Stimulated activated CD4-positive, alpha-beta T cell treated with anti-CD3 and anti-CD28 coated beads, Interleukin-4, amount 100 ng/mL, for 48 hours (primary cell): ENCODE measurements at regions not wholly inside any gene's neighbourhood (a gene's known extent, or its start where the extent isn't known, plus 50 kb on each side); places are given as distances from the start of the nearest gene placed in this dataset.

ENCODE experiments used
- DNase-seq, 2 donors: peaks; one replicate each; pipeline ENCODE4 v3.0.0-alpha.2; 2020; ENCODE audit warnings: low read depth in 2 of 2

DNA sequence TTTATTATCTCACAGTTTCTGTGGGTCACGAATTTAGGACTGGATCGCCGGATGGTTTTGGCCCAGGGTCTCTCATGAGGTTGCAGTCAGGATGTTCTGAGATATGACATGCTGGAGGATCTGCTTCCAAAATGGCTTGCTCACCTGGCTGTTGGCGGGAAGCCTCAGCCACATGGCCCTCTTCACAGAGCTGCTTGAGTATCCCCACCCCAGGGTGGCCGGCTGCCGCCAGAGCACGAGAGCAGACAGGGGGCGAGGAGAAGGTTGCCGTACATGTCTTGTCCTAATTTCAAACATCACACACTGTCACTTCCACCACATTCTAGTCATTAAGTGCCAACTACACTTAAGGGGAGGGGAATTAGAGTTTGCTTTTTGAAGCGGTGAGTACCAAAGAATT, 365.8 kb downstream of the FGFR2 start:
- no peak for DNase-seq

DNA sequence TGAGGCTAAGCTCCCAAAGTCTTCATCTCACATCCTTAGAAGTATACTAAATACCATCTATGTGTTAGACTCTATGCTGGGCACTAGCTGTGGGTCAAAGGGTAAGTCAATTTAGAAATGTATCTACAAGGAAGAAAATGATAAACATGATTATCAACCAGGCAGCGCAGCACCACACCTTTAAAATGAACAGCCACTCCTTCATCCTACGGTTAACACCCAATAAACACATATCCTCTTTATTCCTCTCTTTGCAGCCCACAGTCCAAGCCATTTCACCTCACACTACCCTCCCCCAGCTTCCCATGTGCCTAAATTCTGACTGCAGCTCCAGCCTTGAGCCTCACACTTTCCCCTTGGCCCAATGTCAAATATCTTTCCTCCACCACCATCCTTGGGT, 362.6 kb downstream of the FGFR2 start:
- DNase-seq: no peak

DNA sequence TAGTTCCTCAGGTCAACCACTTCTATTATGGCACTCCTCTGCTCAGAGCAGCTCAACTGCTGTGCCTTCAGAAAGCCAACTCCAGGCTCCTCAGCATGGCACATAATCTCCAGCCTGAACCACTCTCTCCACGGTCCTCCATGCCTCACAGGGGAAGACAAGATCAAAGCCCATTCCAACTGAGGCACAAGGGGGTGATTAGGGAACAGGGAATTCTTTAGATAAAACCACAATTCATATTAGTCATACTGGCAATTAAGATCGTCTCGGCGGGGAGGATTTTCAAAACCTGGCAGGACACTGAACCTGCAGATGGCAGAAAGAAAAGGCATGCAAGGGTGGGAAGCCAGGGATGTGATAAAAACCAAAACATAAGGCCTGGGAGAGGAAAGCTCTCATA, 361.6 kb downstream of the FGFR2 start:
- DNase-seq: no peak

DNA sequence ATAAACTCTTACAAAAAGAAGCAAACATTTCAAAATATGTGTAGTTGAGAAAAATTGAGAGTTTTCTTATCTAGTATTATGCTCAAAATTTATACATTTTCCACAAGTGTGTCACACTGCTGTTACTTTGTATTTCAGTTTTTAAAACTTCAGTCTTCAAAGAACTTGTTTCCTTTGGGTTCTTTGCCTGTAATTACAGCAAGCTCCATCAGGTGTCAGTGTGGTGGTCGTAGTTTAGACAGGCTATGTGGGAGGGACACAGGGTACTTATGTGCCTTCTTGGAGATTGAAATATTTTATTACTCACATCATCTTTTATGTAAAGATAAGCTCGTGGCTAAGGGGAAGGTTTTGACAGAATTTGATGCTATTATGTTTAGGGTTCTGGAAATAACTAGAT, 360.5 kb downstream of the FGFR2 start:
- DNase-seq: no peak

DNA sequence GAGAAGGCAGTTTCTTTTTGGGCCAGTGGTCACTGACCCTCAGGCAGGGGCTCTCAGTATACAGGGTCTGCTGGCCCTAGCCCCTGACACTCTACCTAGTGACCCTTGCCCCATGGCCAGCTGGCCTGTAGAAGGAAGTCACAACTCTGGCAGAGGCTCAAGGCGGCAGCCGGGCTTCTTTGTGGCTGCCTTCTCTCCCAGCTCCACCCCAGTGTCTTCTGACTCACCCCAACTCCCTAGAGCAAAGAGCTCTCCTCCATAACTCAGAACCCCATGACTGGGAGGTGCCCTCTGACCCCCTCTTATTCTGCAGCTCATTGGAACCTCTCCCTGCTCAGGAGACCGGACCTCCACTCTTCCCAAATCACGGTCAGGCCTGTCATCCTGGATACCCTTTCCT, 358.2 kb downstream of the FGFR2 start:
- DNase-seq: no peak

DNA sequence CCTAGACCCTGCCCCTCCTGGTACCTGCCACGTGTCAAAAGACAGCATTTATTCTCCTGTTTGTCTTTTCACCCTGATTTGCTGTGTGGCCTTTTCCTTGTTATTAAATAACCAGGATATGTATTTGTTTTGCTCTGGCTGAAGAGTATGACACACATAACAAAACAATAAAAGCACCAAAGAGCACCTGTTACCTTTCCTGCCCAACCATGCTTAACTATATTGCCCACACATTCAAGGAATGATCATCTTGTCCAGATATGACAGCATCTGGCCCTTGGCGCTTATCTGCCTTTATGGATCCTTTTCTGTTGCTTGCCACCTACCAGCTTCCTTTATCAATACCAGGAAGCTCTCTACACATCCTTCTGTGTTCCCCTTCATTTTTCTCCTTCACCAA, 357.7 kb downstream of the FGFR2 start:
- no peak for DNase-seq

DNA sequence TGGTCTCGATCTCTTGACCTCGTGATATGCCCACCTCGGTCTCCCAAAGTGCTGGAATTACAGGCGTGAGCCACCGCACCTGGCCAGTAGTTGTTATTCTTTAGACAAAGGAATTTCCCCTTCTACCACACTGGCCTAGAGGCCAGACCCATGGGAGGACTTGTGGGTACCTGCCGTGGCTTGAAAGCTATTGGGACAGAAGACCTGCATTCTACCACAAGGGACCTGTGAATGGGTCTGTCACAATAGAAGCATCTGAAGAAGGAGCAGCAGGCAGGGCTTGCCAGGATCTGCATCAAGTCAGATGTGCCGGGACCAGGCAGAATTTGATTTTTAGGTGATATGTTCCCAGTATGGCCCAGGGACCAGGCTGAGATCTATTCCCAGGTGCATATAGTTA, 356.9 kb downstream of the FGFR2 start:
- DNase-seq: no peak

DNA sequence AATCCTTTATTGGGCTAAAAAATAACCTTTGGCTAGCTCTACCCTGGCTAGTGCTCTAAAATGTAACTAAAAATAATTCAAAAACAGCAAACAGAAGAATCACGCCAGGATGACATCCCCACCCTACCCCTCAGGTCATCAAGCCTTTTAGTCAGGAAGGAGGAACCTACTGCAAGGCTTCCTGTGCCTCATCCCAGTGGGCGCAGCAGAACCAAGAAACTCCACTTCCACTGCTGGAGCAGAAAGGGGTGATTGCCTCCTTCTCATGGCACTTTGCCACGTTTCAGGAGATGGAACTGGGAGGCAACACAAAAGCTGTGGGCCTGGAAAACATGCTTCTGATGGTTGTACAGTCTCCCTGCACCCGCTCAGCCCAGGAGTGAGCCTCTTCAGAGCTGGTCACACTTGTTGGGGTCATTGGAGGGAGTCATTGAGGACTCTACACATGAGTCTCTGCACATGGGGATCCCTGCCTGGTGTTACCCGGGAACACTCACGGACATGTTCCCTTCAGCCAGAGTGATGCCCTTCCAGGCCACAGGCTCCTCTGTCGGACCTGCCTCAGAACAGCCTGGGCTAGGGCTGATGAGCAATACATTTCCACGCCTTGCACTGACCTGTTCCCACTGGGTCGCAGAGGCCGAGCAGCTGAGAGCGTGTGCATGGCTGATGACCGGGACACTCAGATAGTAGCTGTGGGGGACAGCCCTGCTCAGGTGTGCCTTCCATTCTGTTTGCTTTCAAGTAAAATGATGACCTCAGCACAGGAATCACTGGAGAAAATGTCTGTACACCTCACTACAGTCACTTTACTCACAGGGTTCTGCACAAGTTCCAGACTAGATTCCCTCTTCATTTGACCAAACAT, 355.3 kb downstream of the FGFR2 start:
- DNase-seq: no peak

DNA sequence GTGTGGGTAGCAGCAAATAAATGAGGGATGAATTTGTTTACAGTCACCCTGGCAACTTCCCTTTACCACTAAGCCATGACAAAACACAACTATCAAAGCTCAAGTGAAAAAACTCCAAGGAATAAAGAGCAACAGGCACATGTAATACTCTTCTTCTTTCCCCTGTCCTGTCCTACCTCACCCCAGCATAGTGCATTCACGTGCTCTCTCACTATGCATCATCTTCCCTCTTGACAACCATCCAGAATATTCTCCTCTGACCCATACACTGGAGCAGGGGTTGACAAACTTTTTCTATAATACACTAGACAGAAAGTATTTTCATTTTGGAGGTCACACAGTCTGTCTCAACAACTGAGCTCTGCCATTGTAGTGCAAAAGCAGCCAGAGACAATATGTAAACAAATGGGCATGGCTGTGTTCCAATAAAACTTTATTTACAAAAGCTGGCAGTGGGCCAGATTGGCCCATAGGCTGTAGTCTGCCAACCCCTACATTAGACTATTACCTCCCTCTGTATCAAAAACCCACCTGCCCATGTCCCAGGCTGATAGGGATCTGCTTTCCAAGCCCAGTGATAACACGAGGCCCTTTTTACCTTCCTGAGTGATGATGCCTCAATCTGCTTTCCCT, 354.5 kb downstream of the FGFR2 start:
- DNase-seq: no peak

DNA sequence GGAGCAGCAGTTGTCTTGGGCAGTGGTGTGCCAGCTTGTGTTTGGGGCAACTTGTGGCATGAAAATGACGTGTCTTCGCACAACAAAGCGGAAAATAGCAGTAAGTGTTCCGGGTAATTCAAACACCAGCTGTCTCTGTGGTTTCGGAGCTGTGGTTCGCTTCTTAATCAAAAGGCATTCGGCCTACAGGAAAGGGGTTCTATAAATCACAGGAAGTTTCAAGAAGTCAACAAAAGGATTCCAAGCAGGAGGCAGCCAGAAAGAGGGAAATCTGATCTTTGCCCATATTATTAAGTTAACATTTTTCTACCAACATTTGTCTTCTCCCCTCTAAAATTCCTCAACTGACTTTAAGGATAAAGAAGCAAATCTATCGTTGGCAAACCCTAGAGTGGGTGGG, 353.4 kb downstream of the FGFR2 start:
- no peak for DNase-seq

DNA sequence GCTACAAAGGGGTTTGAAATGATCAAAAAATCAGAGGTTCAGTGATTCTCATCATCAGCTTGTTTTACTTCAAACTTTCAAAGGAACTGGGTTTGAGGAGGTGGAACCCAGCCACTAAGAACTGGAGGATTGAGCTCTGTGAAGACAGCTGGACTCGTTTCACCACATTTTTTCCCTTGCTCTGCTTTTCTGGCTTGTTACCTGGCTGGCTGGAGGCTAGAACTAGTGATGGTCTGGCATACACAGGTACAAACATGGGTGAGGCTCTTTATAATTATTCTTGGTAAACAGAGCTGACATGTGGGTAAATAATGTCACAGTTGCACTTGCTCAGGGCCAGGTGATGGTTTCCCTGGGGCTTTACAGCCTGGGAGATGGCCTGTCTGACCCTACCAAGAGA, 352.5 kb downstream of the FGFR2 start:
- DNase-seq: no peak

DNA sequence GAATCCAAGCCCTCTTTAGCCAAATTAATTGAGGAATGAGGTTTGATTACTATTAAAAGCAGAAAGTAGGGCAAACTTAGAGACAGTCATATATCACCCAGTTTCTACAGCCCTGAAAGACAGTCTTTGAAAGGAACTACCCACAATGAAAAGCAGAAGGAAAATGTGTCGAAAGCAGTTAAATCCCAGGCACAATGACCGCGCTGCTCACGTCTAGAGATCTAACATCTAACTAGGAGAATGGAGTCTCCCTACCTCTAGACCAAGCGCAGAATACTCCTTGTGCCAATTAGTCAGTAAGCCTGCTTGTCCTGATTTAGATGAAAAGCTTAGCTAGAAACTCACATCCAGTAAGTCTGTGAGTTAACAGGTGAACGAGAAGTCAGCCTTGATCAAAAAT, 350.0 kb downstream of the FGFR2 start:
- DNase-seq: no peak

DNA sequence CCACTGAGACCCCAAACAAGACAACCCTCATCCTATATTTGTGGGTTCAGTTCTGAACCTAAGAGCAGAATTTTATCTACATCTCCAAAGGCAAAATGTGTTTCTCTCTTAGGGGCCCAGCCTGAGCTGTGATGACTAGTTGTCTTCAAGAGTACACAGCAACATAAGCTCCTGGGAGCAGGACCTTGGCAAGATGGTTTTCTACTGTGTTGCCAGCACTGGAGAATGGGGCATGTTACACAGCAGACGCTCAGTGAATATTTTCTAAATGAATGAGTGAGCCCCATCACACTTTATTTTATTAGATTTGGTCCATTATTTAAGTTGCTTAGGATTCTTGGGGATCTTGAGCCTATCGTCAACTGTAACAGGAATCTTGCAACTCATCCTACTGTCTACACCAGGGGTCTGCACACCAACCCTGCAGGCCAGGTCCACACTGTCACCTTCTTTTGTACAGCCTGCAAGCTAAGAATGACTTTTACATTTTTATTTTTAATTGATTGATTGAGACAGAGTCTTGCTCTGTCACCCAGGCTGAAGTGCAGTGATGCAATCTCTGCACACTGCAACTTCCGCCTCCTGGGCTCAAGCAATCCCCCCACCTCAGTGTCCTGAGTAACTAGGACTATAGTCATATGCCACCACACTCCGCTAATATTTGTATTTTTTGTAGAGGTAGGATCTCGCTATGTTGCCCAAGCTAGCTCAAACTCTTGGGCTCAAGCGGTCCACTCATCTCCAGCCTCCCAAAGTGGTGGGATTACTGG, 347.1 kb downstream of the FGFR2 start:
- DNase-seq: no peak

DNA sequence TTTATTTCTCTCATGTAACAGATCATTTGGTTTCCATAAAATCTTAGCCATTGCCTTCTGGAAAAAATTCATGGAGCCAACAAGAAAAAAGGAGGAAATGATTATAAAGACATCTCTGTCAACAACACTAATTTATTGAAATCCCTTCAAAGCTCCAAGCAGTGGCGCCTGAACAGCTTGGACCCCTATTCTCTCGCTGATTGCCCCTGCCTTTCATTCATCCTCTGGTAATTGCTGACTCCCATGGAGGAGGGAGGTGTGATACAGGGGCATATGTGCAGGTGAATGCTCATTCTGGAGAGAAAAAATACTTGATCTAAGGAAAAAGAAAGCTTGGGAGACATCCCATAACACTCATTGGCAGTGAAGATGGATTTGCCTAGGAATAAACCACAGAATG, 345.5 kb downstream of the FGFR2 start:
- no peak for DNase-seq

DNA sequence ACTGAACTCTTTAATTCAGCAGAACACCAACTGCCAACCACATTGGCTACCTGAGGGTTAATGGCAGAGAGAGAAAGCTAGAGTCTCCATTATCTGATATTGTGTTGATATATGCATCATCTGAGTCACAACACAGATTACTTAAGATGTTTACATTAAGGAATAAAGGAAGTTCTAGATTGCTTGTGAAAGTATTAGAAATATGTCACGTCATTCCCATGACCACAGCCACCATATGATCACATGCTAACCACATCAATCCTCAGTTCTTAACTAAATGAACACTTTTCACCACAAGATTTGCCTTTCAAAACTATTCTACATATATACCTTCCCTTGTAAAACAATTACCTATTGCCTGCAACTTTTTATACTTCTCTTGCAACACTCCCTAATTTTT, 337.9 kb downstream of the FGFR2 start:
- DNase-seq: no peak

DNA sequence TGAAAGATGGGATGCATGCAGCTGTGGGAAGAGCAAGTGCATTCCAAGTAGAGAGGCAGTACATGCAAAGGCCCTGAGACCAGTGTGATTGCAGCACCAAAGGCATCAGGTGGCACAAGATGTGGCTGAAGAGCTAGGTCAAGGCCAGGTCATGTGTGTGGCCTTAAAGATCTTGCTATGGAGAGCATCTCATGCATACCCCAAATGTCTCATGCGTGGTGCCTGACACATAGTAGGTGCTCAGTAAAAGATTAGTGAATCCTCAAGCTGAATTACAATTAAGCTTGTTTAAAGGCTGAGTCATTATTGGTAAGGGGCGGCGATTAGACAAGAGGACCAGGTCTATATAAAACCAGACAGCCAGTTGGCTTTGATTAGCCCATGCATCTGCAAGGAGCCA, 336.6 kb downstream of the FGFR2 start:
- DNase-seq: no peak

DNA sequence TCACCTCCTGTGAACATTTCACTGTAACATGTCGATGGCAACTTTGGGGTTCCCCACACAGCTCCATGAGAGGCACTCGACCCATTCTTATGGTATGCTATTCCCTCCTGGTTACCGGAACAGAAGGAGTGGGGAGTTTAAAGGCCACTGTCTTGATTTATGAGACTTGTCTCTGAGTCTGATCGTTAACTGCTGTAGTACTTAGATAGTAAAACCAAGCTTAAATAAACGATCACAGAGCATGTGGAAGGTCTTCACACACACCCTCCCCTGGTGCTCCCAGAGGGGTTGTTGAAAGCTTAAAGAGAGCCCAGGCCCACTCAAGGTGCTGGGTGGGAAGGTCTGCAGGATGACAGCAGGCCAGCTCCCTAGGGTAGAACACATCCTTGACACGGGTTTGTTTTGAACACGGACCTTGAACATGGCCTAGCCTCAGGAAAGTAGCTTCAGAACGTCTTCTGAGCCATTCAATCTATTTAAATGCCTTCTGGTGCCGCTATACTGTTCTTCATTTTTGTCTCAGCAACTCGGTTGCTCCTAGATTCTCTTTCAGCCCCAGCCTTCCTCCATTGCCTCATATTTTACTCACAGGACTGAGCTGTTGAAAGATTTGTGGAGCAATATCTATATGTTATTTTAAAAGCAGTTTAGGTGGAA, 335.3 kb downstream of the FGFR2 start:
- no peak for DNase-seq

DNA sequence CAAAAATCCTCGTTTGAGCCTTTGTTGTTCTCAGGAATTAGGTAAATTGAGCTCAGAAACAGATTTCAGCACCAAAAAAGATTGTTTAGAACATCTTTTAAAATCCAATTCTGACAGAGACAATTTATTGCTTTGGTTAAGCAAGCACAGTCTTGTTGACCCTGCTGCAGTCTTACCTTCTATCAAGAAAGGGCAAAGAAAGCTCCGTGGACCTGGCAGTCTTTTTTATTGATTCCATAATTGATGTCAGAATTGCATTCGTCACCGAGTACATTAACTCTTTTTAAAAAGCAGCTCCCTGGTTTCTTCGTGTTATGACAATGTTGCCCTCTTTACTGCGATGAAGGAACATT, 334.8 kb downstream of the FGFR2 start:
- DNase-seq: no peak

DNA sequence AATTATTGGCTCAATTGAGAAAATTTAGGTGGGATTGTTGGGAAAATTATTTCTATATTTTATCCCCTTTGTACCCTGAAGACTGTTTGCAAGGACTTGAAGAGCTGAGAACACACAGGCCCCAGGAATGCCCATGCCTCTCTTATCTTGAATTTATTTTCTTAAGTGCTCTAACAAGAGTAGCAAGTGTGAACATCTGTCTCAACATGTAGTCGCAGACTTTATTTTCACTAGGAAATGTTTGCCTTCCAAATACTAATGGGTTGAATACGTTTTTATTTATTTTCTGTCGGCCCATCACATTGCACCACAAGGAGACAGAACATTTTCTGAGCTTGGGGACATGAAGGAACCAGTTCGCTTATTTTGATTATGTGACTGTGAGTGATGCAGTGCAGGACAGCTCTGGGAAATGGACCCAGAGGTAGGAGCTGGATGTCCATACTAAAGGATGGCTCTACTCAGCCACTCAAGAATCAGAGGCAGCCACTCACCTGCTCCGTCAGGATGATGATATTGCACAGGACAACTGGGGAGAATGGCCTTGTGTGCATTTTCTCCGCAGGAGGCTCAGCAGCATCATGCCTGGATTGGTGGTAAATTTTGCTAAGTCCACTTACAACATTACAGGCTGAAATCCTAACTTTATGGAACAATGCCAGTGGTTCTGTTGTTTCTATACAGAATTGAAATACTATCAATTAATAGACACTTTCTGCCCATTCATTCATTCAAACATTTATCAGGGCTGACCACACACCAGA, 332.7 kb downstream of the FGFR2 start:
- no peak for DNase-seq

DNA sequence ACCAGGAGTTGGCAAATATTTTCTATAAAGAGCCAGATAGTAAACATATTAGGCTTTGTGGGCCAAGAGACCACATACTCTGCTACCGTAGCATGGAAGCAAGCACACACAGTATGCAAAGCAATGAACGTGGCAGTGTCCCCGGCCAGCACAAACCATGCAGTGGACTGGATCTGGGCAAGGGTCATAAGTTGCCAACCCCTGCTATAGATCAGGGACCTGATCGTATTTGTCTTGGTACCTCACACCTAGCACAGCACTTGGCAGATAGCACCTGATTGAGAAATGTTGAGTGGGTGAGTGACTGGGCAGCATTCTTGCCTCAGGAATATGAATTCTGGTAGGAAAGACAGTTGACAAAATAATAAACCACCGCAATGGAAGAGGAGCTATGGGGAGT, 331.9 kb downstream of the FGFR2 start:
- no peak for DNase-seq

DNA sequence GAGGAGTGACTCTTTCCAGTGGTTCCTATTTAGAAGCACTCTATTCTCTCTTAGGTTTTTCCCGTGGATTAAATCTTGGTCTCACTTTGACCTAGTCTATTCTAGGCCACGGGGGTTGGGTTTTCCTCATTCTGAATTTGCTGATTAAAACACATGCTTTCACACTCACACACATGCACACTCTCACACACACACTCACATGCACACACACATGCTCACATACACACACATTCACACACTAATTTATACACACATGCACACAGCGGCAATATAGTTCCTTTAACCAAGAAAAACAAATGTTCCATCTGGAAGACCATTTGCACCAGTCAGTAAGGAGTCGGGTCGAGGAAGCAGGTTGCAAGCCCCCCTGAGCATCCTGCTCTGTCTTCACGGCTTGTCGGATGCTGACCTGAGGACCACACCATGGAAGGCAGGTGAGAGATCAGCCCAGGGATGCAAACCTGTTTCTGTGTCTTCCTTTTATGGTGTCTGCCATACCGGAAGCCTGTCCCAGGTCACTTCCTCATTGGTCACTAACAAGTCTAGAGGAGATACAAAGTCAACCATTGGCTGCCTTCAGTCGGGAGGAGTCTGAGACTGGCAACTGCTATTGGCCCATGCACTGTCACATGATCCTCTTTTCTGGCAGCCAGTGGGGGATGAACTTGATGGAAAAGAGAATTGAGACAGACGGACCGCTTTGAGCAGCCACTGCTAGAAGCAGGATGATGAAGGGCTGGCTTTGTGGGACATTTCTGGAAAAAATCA, 330.8 kb downstream of the FGFR2 start:
- DNase-seq: no peak
